Retina (tissue), 1 donor: ENCODE measurements at regions not wholly inside any gene's neighbourhood (a gene's known extent, or its start where the extent isn't known, plus 50 kb on each side); places are given as distances from the start of the nearest gene placed in this dataset.

Source experiments
- DNase-seq: peaks from one replicate; pipeline ENCODE4 v3.0.0-alpha.2; 2016

- no peak for DNase-seq
Measured at GRCh38 chr11:43197379-43197778, 114.4 kb upstream of the API5 start.

GRCh38 chr11:43200031-43200430 is 111.8 kb upstream of the API5 start:
- DNase-seq, result no peak

- no peak for DNase-seq
Measured at GRCh38 chr11:43212279-43212678, 99.5 kb upstream of the API5 start.

- DNase-seq, result no peak
Measured at GRCh38 chr11:43214471-43214870, 97.3 kb upstream of the API5 start.

- no peak for DNase-seq
Measured at GRCh38 chr11:43217849-43218248, 93.9 kb upstream of the API5 start.

GRCh38 chr11:43222215-43222614 is 89.6 kb upstream of the API5 start:
- DNase-seq, result no peak

- DNase-seq, result no peak
Measured at GRCh38 chr11:43223026-43223425, 88.8 kb upstream of the API5 start.

GRCh38 chr11:43234881-43235280 is 76.9 kb upstream of the API5 start:
- DNase-seq, result no peak

- no peak for DNase-seq
Measured at GRCh38 chr11:43238341-43238740, 73.5 kb upstream of the API5 start.

- DNase-seq, result no peak
Measured at GRCh38 chr11:43239791-43240190, 72.0 kb upstream of the API5 start.

- no peak for DNase-seq
Measured at GRCh38 chr11:43242401-43242800, 69.4 kb upstream of the API5 start.

GRCh38 chr11:43243927-43244326 is 67.9 kb upstream of the API5 start:
- DNase-seq, result no peak

- DNase-seq, result no peak
Measured at GRCh38 chr11:43245466-43245865, 66.3 kb upstream of the API5 start.

GRCh38 chr11:43250309-43250708 is 61.5 kb upstream of the API5 start:
- DNase-seq, result no peak

GRCh38 chr11:43261775-43262174 is 50.0 kb upstream of the API5 start:
- no peak for DNase-seq
